Fibroblast of skin of right biceps (primary cell): ENCODE measurements at regions not wholly inside any gene's neighbourhood (a gene's known extent, or its start where the extent isn't known, plus 50 kb on each side); places are given as distances from the start of the nearest gene placed in this dataset.
A peak's percentile ranks its signal among the peaks of the same experiment; 100 is the strongest.

Experiments used
- DNase-seq: peaks from one replicate; pipeline ENCODE4 v3.0.0-alpha.2; 2013

- DNase-seq = peak; percentile 47
Observed at GRCh38 chr15:69825941-69826818, 271.5 kb downstream of the TLE3 start.

- DNase-seq = peak; percentile 49
Observed at GRCh38 chr15:69826819-69827175, 270.9 kb downstream of the TLE3 start.

GRCh38 chr15:69827751-69828150 lies 270.0 kb downstream of the TLE3 start:
- DNase-seq = no peak

GRCh38 chr15:69828181-69828828 lies 269.4 kb downstream of the TLE3 start:
- DNase-seq = no peak

- no peak for DNase-seq
Observed at GRCh38 chr15:69829974-69830373, 267.7 kb downstream of the TLE3 start.

- DNase-seq = no peak
Observed at GRCh38 chr15:69830430-69830829, 267.3 kb downstream of the TLE3 start.

- DNase-seq = peak; percentile 68
Observed at GRCh38 chr15:69830876-69831275, 266.8 kb downstream of the TLE3 start.

- no peak for DNase-seq
Observed at GRCh38 chr15:69834267-69834666, 263.4 kb downstream of the TLE3 start.

- DNase-seq = peak; percentile 60
Observed at GRCh38 chr15:69834761-69835160, 263.0 kb downstream of the TLE3 start.

- DNase-seq = no peak
Observed at GRCh38 chr15:69836048-69836447, 261.7 kb downstream of the TLE3 start.

GRCh38 chr15:69836526-69837230 lies 261.0 kb downstream of the TLE3 start:
- DNase-seq = no peak

- no peak for DNase-seq
Observed at GRCh38 chr15:69838338-69838737, 259.4 kb downstream of the TLE3 start.

- no peak for DNase-seq
Observed at GRCh38 chr15:69838994-69839393, 258.7 kb downstream of the TLE3 start.

- peak; percentile 49 for DNase-seq
Observed at GRCh38 chr15:69841113-69841828, 256.4 kb downstream of the TLE3 start.

- DNase-seq = no peak
Observed at GRCh38 chr15:69842851-69843250, 254.9 kb downstream of the TLE3 start.

GRCh38 chr15:69843276-69843899 lies 254.3 kb downstream of the TLE3 start:
- DNase-seq = peak; percentile 32

GRCh38 chr15:69843900-69844304 lies 253.8 kb downstream of the TLE3 start:
- no peak for DNase-seq

GRCh38 chr15:69845159-69845558 lies 252.6 kb downstream of the TLE3 start:
- no peak for DNase-seq

GRCh38 chr15:69847625-69848024 lies 250.1 kb downstream of the TLE3 start:
- DNase-seq = no peak

GRCh38 chr15:69848096-69848495 lies 249.6 kb downstream of the TLE3 start:
- DNase-seq = no peak

- DNase-seq = peak; percentile 43
Observed at GRCh38 chr15:69848551-69849231, 249.0 kb downstream of the TLE3 start.

- DNase-seq = no peak
Observed at GRCh38 chr15:69849232-69849610, 248.5 kb downstream of the TLE3 start.
